Mesendoderm (in vitro differentiated cells): ENCODE measurements at regions not wholly inside any gene's neighbourhood (a gene's known extent, or its start where the extent isn't known, plus 50 kb on each side); places are given as distances from the start of the nearest gene placed in this dataset.

Experiments used
- DNase-seq: peaks from one replicate; pipeline ENCODE4 v3.0.0; 2013
- H2AK5ac ChIP-seq: 2 replicates; pipeline ENCODE4 v1.6.1; 2013; ENCODE audit warnings: low read length, inconsistent platforms
- H2BK120ac ChIP-seq: 2 replicates; pipeline ENCODE4 v1.6.1; 2013; ENCODE audit warnings: low read depth, mild to moderate bottlenecking, low read length, moderate library complexity, mixed read lengths
- H2BK15ac ChIP-seq: replicated peaks from 2 replicates; pipeline ENCODE4 v1.6.1; 2013; ENCODE audit warnings: low read depth, mild to moderate bottlenecking, moderate library complexity
- H2BK5ac ChIP-seq: 2 replicates; pipeline ENCODE4 v1.6.1; 2013; ENCODE audit warnings: low read length, inconsistent platforms
- H3K18ac ChIP-seq: 2 replicates; pipeline ENCODE4 v1.6.1; 2013; ENCODE audit warnings: mild to moderate bottlenecking, low read length, mixed read lengths
- H3K23ac ChIP-seq: one replicate; pipeline ENCODE4 v1.6.1; 2013; ENCODE audit warnings: low read length
- H3K27ac ChIP-seq: 2 replicates; pipeline ENCODE4 v1.5.1; 2013; ENCODE audit warnings: low read depth, mild to moderate bottlenecking, inconsistent platforms, low read length, moderate library complexity
- H3K27me3 ChIP-seq: 2 replicates; pipeline ENCODE4 v1.6.1; 2013; ENCODE audit warnings: low read length, control low read depth, mild to moderate bottlenecking, inconsistent platforms; ENCODE audit not compliant: insufficient read depth, poor library complexity
- H3K36me3 ChIP-seq: 2 replicates; pipeline ENCODE4 v1.6.1; 2013; ENCODE audit warnings: low read length, inconsistent platforms; ENCODE audit not compliant: control insufficient read depth, insufficient read depth
- H3K4ac ChIP-seq: one replicate; pipeline ENCODE4 v1.6.1; 2013; ENCODE audit warnings: low read depth, mild to moderate bottlenecking, low read length, moderate library complexity
- H3K4me1 ChIP-seq: 2 replicates; pipeline ENCODE4 v1.6.1; 2013; ENCODE audit warnings: low read depth, low read length, inconsistent platforms; ENCODE audit not compliant: control insufficient read depth
- H3K4me2 ChIP-seq: 2 replicates; pipeline ENCODE4 v1.6.1; 2013; ENCODE audit warnings: low read length
- H3K4me3 ChIP-seq: 2 replicates; pipeline ENCODE4 v1.5.1; 2013; ENCODE audit warnings: mild to moderate bottlenecking, low read length
- H3K56ac ChIP-seq: one replicate; pipeline ENCODE4 v1.6.1; 2013; ENCODE audit warnings: low read length
- H3K79me1 ChIP-seq: 2 replicates; pipeline ENCODE4 v1.6.1; 2013; ENCODE audit warnings: low read length, inconsistent platforms
- H3K79me2 ChIP-seq: 2 replicates; pipeline ENCODE4 v1.6.1; 2013; ENCODE audit warnings: mild to moderate bottlenecking, low read length; ENCODE audit not compliant: control insufficient read depth, insufficient read depth
- H3K9ac ChIP-seq: 2 replicates; pipeline ENCODE4 v1.6.1; 2013; ENCODE audit warnings: low read length, inconsistent platforms
- H4K5ac ChIP-seq: one replicate; pipeline ENCODE4 v1.6.1; 2013; ENCODE audit warnings: low read length
- H4K8ac ChIP-seq: one replicate; pipeline ENCODE4 v1.6.1; 2013; ENCODE audit warnings: low read depth, mild to moderate bottlenecking, control low read depth, low read length, moderate library complexity
- WGBS: extraction: QIAGEN DNeasy Blood & Tissue Kit; methylation state at CpG from one replicate; pipeline ENCODE4 v1.1.7; 2013; ENCODE audit warnings: low lambda C conversion rate, missing lambda C conversion rate; ENCODE audit not compliant: insufficient coverage; ENCODE audit errors: extremely low coverage; 5-methylcytosine and 5-hydroxymethylcytosine counted together

GRCh38 chr5:67620424-67621397, 424.1 kb upstream of the CD180 start:
- H3K79me2 ChIP-seq: no peaks in the 10 kb centered on the region
- no peaks in the 10 kb centered on the region for H3K27me3 ChIP-seq
- H3K23ac ChIP-seq: no peak overlapping the region
- no peak overlapping the region for H3K18ac ChIP-seq
- H4K8ac ChIP-seq: no peak overlapping the region
- no peak overlapping the region for H2AK5ac ChIP-seq
- no peak overlapping the region for H3K56ac ChIP-seq
- H2BK15ac ChIP-seq: no peak overlapping the region
- no peak overlapping the region for H2BK120ac ChIP-seq
- no peak overlapping the region for H3K4ac ChIP-seq
- WGBS: no CpG with 5 or more reads among the region's 11 CpGs
- no peaks in the 10 kb centered on the region for H3K79me1 ChIP-seq
- H3K4me1 ChIP-seq: no peaks in the 10 kb centered on the region
- H3K4me3 ChIP-seq: no peak overlapping the region
- no peak overlapping the region for H3K4me2 ChIP-seq
- no peak overlapping the region for H3K9ac ChIP-seq
- H2BK5ac ChIP-seq: no peak overlapping the region
- no peak overlapping the region for H3K27ac ChIP-seq
- no peak overlapping the region for H4K5ac ChIP-seq
- DNase-seq: no peak
- H3K36me3 ChIP-seq: no peaks in the 10 kb centered on the region

- no peaks in the 10 kb centered on the region for H3K79me1 ChIP-seq
Measured at GRCh38 chr5:67619636-67620035, 423.0 kb upstream of the CD180 start.

GRCh38 chr5:67619235-67619634, 422.6 kb upstream of the CD180 start:
- no peak overlapping the region for H3K23ac ChIP-seq
- H3K56ac ChIP-seq: no peak overlapping the region

More at GRCh38 chr5:67619636-67620035, 423.0 kb upstream of the CD180 start:
- H2BK120ac ChIP-seq: no peak overlapping the region
- no peaks in the 10 kb centered on the region for H3K27me3 ChIP-seq
- H3K79me2 ChIP-seq: no peaks in the 10 kb centered on the region
- H3K56ac ChIP-seq: no peak overlapping the region
- H2BK15ac ChIP-seq: no peak overlapping the region
- H3K27ac ChIP-seq: no peak overlapping the region
- H3K4me3 ChIP-seq: no peak overlapping the region
- H3K4ac ChIP-seq: no peak overlapping the region
- H3K36me3 ChIP-seq: no peaks in the 10 kb centered on the region
- H2AK5ac ChIP-seq: no peak overlapping the region
- no peak for DNase-seq
- H4K8ac ChIP-seq: no peak overlapping the region
- H3K9ac ChIP-seq: no peak overlapping the region
- no CpG with 5 or more reads among the region's 4 CpGs for WGBS
- H3K4me2 ChIP-seq: no peak overlapping the region
- H3K23ac ChIP-seq: no peak overlapping the region
- no peak overlapping the region for H3K18ac ChIP-seq
- H3K4me1 ChIP-seq: no peaks in the 10 kb centered on the region
- H2BK5ac ChIP-seq: no peak overlapping the region
- no peak overlapping the region for H4K5ac ChIP-seq

DNA sequence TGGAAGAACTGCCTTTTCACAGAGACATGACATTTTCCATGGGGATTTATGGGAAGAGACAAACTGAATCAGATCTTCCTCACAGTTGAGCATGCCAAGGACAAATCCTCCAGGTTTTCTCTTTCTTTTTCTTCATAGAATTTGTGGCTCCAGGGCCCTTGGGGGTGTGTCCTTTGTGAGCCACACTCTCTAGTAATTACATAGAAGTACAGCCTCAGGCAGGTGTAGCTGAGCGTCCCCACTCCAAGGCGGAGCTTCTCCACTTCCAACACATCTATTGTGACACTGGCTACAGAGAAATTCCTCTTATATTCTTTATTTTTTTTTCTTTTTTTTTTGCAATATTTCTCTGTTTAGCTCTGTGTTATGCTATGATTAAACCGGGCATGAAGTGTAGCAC, 420.5 kb upstream of the CD180 start:
- Histone ChIP-seq H2BK5ac (no peak overlapping the region), H3K27me3 (no peaks in the 10 kb centered on the region), H3K4me3 (no peak overlapping the region), H3K79me1 (no peaks in the 10 kb centered on the region), H3K4me2 (no peak overlapping the region), H3K36me3 (no peaks in the 10 kb centered on the region), H2BK120ac (no peak overlapping the region), H2AK5ac (no peak overlapping the region), H3K27ac (no peak overlapping the region), H3K4me1 (no peaks in the 10 kb centered on the region), H4K5ac (no peak overlapping the region), H3K9ac (no peak overlapping the region), H4K8ac (no peak overlapping the region), H3K79me2 (no peaks in the 10 kb centered on the region), H3K56ac (no peak overlapping the region), H2BK15ac (no peak overlapping the region), H3K4ac (no peak overlapping the region), H3K23ac (no peak overlapping the region), H3K18ac (no peak overlapping the region)
- no CpG with 5 or more reads among the region's 3 CpGs for WGBS
- DNase-seq: peak; percentile 10

More at GRCh38 chr5:67619235-67619634, 422.6 kb upstream of the CD180 start:
- H3K36me3 ChIP-seq: no peaks in the 10 kb centered on the region
- no peak overlapping the region for H4K5ac ChIP-seq
- no peak overlapping the region for H3K27ac ChIP-seq
- H3K79me2 ChIP-seq: no peaks in the 10 kb centered on the region
- H3K4me1 ChIP-seq: no peaks in the 10 kb centered on the region
- H4K8ac ChIP-seq: no peak overlapping the region
- no peak overlapping the region for H2BK15ac ChIP-seq
- DNase-seq: no peak
- no peaks in the 10 kb centered on the region for H3K27me3 ChIP-seq
- no peak overlapping the region for H3K4ac ChIP-seq
- H2BK120ac ChIP-seq: no peak overlapping the region
- no peak overlapping the region for H3K18ac ChIP-seq
- no peak overlapping the region for H3K4me2 ChIP-seq
- no peak overlapping the region for H2BK5ac ChIP-seq
- H3K79me1 ChIP-seq: no peaks in the 10 kb centered on the region
- no peak overlapping the region for H3K4me3 ChIP-seq
- H3K9ac ChIP-seq: no peak overlapping the region
- no peak overlapping the region for H2AK5ac ChIP-seq

- H2BK5ac ChIP-seq: no peak overlapping the region
- no peak overlapping the region for H3K23ac ChIP-seq
- H3K9ac ChIP-seq: no peak overlapping the region
- no CpG with 5 or more reads among the region's 4 CpGs for WGBS
- no peak overlapping the region for H3K4me3 ChIP-seq
- no peak overlapping the region for H4K5ac ChIP-seq
- no peaks in the 10 kb centered on the region for H3K4me1 ChIP-seq
- H3K4me2 ChIP-seq: no peak overlapping the region
- DNase-seq: no peak
- H3K18ac ChIP-seq: no peak overlapping the region
- no peak overlapping the region for H2BK15ac ChIP-seq
- H3K27me3 ChIP-seq: no peaks in the 10 kb centered on the region
- H3K4ac ChIP-seq: no peak overlapping the region
- H4K8ac ChIP-seq: no peak overlapping the region
- no peak overlapping the region for H3K27ac ChIP-seq
- H3K79me2 ChIP-seq: no peaks in the 10 kb centered on the region
- no peak overlapping the region for H3K56ac ChIP-seq
- H2AK5ac ChIP-seq: no peak overlapping the region
- H3K79me1 ChIP-seq: no peaks in the 10 kb centered on the region
- no peak overlapping the region for H2BK120ac ChIP-seq
- H3K36me3 ChIP-seq: no peaks in the 10 kb centered on the region
Measured at GRCh38 chr5:67612961-67613360, 416.4 kb upstream of the CD180 start.
